Lower lobe of right lung (tissue), 2 donors: ENCODE measurements at regions not wholly inside any gene's neighbourhood (a gene's known extent, or its start where the extent isn't known, plus 50 kb on each side); places are given as distances from the start of the nearest gene placed in this dataset.

Experiments
- ATAC-seq, 2 donors: fragments of 200-7000 bp; cut with Tn5 transposase; one replicate each; pipeline ENCODE4 v1.9.1; 2020 to 2022; ENCODE audit warnings: mild to moderate bottlenecking in 2 of 2, moderate library complexity in 2 of 2
- DNase-seq: peaks from one replicate; pipeline ENCODE4 v3.0.0-alpha.2; 2020
- H3K27ac ChIP-seq: fragments of 200-600 bp; one replicate; pipeline ENCODE4 v1.8.0; 2022
- H3K27me3 ChIP-seq: fragments of 200-600 bp; one replicate; pipeline ENCODE4 v1.8.0; 2022; ENCODE audit warnings: low read depth
- H3K36me3 ChIP-seq: fragments of 200-600 bp; one replicate; pipeline ENCODE4 v1.8.0; 2022; ENCODE audit warnings: mild to moderate bottlenecking
- H3K4me1 ChIP-seq: fragments of 200-600 bp; one replicate; pipeline ENCODE4 v1.8.0; 2022
- H3K4me3 ChIP-seq: fragments of 200-600 bp; one replicate; pipeline ENCODE4 v1.8.0; 2022; ENCODE audit warnings: mild to moderate bottlenecking
- H3K9me3 ChIP-seq: fragments of 200-600 bp; one replicate; pipeline ENCODE4 v1.8.0; 2022
- CTCF ChIP-seq: fragments of 200-600 bp; IDR thresholded peaks from one replicate; pipeline ENCODE4 v1.8.0; 2022; ENCODE audit warnings: antibody characterized with exemption, mild to moderate bottlenecking
- intact Hi-C: fragments of 100-400 bp; cut with DNase I; formaldehyde crosslinking; loops from one replicate; pipeline ENCODE4 v1.11.0; 2022
- donor health status: DM: no; HTN: yes; CAD: no; lungs with severe emphysema.

DNA sequence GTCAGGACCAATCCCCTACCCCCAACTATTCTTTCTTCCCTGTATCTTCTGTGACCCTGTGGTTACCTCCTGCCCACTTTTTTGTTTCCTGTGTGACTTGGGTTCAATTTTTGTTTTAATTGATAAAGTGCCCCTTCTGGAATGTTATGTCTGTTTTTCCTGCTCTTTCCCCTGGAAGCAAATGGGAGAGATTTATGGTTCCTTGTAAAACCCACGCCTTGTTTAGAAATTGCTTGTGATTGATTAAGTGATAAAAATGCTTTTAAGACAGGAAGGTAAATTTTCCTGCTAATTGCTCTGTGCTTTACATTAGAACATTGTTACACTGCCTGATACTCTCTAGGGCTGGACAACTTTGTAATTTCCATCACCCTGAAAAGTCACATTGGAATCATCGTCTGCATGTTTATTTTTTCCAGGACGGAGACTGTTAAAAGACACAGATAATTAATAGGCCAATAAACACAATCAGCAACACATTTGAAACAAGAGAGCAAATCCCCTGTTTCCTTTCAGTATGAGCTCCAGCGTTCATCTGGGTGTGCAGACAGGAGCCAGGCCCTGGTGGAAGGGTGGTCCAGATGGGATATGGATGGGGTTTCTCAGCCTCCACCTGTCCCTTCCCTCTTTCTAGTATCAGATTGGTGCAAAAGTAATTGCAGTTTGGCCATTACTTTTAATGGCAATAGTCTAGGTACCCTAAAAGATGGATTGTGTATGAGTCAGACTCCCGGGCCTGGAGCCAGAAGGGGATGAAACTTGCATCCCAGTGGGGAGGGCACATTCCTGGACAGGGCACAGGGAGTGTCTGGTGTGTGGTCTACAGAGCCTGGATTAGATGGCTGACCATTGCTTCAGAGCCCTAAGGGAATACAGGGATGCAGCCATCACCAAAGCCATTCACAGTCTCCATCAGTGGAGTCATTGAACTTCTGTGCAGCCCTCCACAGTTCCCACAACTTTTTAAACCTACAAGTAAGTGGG, 58.1 kb upstream of the AGBL1 start:
- Histone ChIP-seq H3K27ac (no peak overlapping the region), H3K4me1 (no peaks in the 10 kb centered on the region), H3K36me3 (no peaks in the 10 kb centered on the region), H3K4me3 (no peak overlapping the region), H3K27me3 (no peaks in the 10 kb centered on the region), H3K9me3 (no peaks in the 10 kb centered on the region)
- ATAC-seq (peak; percentile 33 to 49), DNase-seq (no peak)
- intact Hi-C loops = no loop called here
- TF ChIP-seq CTCF = no peak

DNA sequence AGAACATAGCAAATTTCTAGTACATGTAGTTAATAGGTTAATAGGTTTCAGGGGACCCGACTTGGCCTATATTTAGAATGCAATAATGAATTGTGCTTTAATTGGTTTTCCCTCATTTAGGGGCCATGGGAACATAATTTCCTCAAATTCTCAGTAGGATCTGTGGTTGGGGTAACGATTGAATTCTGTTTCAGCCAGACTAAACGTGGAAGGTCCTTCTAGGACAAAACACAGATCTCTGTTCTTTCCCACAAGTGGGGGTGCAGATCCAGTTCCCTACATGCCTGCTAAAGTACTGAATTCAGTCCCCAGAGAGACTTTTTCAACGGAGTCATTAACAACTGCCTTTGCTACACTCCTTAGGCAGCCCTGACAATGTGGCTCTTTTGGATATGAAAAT, 50.7 kb upstream of the AGBL1 start:
- TF ChIP-seq CTCF = no peak

More for the DNA sequence above, 50.7 kb upstream of the AGBL1 start:
- no peaks in the 10 kb centered on the region for H3K36me3 ChIP-seq
- no peaks in the 10 kb centered on the region for H3K9me3 ChIP-seq
- ATAC-seq = no peak
- no peak overlapping the region for H3K27ac ChIP-seq
- intact Hi-C loops = no loop called here
- no peak overlapping the region for H3K4me3 ChIP-seq
- DNase-seq = no peak
- no peaks in the 10 kb centered on the region for H3K27me3 ChIP-seq
- no peaks in the 10 kb centered on the region for H3K4me1 ChIP-seq
